GM23338 (cell line): ENCODE measurements at regions not wholly inside any gene's neighbourhood (a gene's known extent, or its start where the extent isn't known, plus 50 kb on each side); places are given as distances from the start of the nearest gene placed in this dataset.

ENCODE experiments used
- CREB1 ChIP-seq: fragments of 250-450 bp; sonication (Bioruptor Pico); IDR thresholded peaks from 2 replicates; pipeline ENCODE4 v1.5.0; 2020; ENCODE audit warnings: low read depth, mild to moderate bottlenecking, moderate library complexity
- EZH2 ChIP-seq: fragments of 200-600 bp; sonication (generic); IDR thresholded peaks from one replicate; pipeline ENCODE4 v1.8.0; 2017; ENCODE audit warnings: antibody characterized with exemption, mild to moderate bottlenecking, low read depth; ENCODE audit not compliant: unreplicated experiment
- EZH2phosphoT487 ChIP-seq: fragments of 200-600 bp; sonication (generic); IDR thresholded peaks from one replicate; pipeline ENCODE4 v1.8.1; 2018; ENCODE audit warnings: antibody characterized with exemption; ENCODE audit not compliant: unreplicated experiment
- POLR2AphosphoS5 ChIP-seq: IDR thresholded peaks from 2 replicates; pipeline ENCODE4 v1.6.1; 2016; ENCODE audit warnings: antibody characterized with exemption, low read depth
- STAT1 ChIP-seq: IDR thresholded peaks from one replicate; pipeline ENCODE4 v1.6.1; 2016; ENCODE audit warnings: antibody characterized with exemption; ENCODE audit not compliant: unreplicated experiment
- ZNF462 ChIP-seq: fragments of 250-450 bp; sonication (Bioruptor Pico); IDR thresholded peaks from 2 replicates; pipeline ENCODE4 v1.5.0; 2020; ENCODE audit warnings: mild to moderate bottlenecking, moderate library complexity
- TF ChIP-seq, protein P1 (sequence below): IDR thresholded peaks from 2 replicates; pipeline ENCODE4 v1.6.1; 2016; ENCODE audit warnings: antibody characterized with exemption
- TF ChIP-seq, protein P2 (sequence below), 2 experiments: fragments of 200-600 bp in 1 of 2; sonication (generic) in 1 of 2; conservative IDR thresholded peaks; 2 replicates each; pipeline versions ENCODE4 v1.5.1 to v1.6.1; 2016 to 2017; ENCODE audit warnings: antibody characterized with exemption in 2 of 2, low read depth in 2 of 2, mild to moderate bottlenecking in 2 of 2, moderate library complexity in 1 of 2

GRCh38 chr3:4044619-4045018 is 245.4 kb downstream of the LRRN1 start (continued):
- TF ChIP-seq ZNF462 = no peak
- TF ChIP-seq EZH2phosphoT487 = no peak
- TF ChIP-seq, protein P1, sequence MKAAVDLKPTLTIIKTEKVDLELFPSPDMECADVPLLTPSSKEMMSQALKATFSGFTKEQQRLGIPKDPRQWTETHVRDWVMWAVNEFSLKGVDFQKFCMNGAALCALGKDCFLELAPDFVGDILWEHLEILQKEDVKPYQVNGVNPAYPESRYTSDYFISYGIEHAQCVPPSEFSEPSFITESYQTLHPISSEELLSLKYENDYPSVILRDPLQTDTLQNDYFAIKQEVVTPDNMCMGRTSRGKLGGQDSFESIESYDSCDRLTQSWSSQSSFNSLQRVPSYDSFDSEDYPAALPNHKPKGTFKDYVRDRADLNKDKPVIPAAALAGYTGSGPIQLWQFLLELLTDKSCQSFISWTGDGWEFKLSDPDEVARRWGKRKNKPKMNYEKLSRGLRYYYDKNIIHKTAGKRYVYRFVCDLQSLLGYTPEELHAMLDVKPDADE = no peak
- TF ChIP-seq POLR2AphosphoS5 = no peak
- TF ChIP-seq EZH2 = no peak
- no peak for TF ChIP-seq CREB1
- no peak for TF ChIP-seq STAT1
- TF ChIP-seq, protein P2, sequence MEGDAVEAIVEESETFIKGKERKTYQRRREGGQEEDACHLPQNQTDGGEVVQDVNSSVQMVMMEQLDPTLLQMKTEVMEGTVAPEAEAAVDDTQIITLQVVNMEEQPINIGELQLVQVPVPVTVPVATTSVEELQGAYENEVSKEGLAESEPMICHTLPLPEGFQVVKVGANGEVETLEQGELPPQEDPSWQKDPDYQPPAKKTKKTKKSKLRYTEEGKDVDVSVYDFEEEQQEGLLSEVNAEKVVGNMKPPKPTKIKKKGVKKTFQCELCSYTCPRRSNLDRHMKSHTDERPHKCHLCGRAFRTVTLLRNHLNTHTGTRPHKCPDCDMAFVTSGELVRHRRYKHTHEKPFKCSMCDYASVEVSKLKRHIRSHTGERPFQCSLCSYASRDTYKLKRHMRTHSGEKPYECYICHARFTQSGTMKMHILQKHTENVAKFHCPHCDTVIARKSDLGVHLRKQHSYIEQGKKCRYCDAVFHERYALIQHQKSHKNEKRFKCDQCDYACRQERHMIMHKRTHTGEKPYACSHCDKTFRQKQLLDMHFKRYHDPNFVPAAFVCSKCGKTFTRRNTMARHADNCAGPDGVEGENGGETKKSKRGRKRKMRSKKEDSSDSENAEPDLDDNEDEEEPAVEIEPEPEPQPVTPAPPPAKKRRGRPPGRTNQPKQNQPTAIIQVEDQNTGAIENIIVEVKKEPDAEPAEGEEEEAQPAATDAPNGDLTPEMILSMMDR (conservative IDR thresholded peaks at IDR 0.05; ENCODE audit: low read depth in 2 of 2) = no peak
